ENCODE measurements at regions not wholly inside any gene's neighbourhood (a gene's known extent, or its start where the extent isn't known, plus 50 kb on each side); places are given as distances from the start of the nearest gene placed in this dataset.

DNA sequence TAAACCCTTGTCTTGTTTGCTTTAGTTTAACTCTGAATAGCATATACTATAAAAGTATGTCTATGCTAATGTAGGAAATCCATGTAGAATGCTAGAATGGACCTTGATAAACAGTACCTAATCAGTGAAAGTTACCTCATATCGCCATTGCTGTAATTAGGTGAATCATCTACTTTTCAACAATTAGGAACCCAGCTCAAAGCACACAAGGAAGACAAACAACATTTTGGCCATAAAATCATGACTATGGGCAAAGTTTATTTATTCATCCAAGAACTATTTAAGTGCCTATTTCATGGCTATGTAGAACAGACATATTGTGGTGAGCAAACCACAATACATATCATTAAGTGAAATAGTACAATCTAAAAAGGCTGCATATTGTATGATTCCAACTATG, 1043.2 kb downstream of the BRINP3 start:
- no peak for DNase-seq

DNA sequence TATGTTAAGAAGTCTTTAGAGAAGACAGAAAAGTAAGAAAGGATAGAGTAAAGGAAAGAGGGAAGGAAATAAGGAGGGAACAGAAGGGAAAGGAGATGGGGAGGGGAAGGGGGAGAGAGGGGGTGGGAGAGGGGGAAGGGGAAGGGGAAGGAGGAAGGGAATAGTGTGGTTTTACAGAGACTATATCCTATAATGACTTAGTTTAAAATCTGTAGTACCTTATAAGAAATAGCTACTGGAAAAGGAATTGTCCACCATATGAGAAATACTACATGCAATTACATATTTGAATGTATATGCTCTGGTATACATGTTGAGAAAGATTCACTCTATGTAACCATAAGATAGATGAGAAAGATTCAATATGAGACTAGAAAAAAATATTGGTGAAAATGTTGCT, 1042.3 kb downstream of the BRINP3 start:
- no peak for DNase-seq

GRCh38 chr1:189438808-189439207, 1038.9 kb downstream of the BRINP3 start:
- DNase-seq, result no peak

- DNase-seq, result no peak
These were observed 1014.5 kb downstream of the BRINP3 start for GRCh38 chr1:189463166-189463565.

GRCh38 chr1:189496768-189497167, 980.9 kb downstream of the BRINP3 start:
- DNase-seq, result no peak

DNA sequence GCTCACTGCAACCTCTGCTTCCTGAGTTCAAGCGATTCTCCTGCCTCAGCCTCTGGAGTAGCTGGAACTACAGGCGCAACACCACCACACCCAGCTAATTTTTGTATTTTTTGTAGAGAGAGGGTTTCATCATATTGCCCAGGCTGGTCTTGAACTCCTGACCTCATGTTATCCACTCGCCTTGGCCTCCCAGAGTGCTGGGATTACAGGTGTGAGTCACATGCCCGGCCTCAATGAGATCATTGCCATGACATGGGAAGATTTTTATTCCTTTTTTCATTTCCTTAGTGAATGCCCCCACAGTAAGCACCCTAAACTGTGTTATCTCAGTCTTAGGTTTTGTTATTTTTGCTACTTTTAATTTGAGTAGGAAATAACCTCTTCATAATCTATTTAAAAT, 977.9 kb downstream of the BRINP3 start:
- no peak for DNase-seq

DNA sequence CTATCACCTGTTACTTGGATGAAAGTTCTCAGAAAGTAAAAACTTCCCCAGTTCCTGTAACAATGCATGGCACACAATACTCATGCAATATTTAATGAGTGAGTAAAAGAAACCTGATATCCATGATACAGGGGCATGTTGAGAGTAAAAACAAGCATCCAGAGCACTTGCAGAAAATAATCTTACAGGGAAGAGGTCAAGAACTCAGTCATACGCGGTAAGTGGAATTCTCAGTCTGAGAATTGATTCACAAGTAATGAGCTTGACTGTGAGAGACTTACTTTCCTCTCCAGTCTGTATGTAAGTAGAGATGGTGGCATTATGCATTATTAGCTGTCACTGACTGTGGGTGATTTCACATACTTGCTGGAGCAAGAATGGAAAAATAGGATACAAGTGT, 976.9 kb downstream of the BRINP3 start:
- no peak for DNase-seq

- no peak for DNase-seq
These were observed 966.8 kb downstream of the BRINP3 start for GRCh38 chr1:189510827-189511226.

DNA sequence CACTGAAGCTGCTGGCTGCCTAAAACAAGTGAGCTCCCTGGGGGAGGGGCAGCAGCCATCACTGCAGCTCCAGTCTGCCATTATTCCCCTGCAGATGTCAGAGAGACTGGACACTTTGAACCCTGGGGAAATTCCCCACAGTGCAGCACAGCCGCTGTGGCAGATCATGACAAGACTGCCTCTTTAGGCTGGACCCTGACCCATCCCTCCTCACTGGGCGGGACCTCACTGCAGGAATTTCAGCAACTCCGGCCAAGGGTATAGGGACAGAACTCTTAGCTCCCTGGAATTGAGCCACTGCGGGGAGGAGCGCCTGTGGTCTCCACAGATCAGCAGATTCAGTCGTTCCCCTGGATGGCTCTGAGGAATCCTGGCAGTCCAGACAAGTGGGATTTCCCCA, 964.6 kb downstream of the BRINP3 start:
- DNase-seq, result no peak

- DNase-seq, result no peak
These were observed 955.2 kb downstream of the BRINP3 start for GRCh38 chr1:189522441-189522840.

GRCh38 chr1:189524501-189524900, 953.2 kb downstream of the BRINP3 start:
- no peak for DNase-seq

DNA sequence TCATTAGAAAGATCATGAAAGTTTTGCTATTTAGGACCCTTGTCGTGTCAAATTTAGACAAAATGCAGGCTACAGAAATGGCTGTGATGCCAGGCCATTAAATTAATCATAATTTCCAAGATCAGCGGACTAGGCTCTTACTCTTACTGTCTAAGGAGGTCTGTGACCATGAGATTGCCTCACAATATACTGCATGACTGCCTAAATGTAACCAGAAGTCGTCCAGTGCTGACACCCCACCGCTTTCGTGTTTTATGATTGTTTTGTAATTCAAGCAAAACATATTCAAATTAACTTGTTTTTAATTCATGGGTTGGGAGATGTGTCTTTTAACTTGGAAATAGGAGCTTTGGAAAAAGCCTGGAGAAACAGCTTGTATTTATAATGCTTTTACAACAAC, 947.5 kb downstream of the BRINP3 start:
- no peak for DNase-seq

- DNase-seq, result no peak
These were observed 939.4 kb downstream of the BRINP3 start for GRCh38 chr1:189538271-189538670.

DNA sequence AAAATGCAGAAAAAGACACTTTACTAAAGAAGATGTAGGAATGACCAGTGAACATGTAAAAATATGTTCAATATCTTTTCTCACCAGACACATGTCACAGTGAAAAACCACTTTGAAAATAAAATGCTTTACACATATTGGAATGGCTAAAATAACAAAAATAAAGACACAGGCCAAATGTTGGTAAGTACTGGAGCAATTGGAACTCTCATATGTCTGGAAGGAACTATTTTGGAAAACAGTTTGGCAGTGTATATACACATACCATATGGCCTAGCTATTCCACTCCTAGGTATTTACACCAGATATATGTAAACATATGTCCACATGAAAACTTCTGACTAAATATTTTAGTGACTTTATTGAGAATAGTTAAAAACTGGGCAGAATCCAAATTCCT, 927.2 kb downstream of the BRINP3 start:
- no peak for DNase-seq

- DNase-seq, result no peak
These were observed 913.9 kb downstream of the BRINP3 start for GRCh38 chr1:189563784-189564183.

- no peak for DNase-seq
These were observed 909.8 kb downstream of the BRINP3 start for GRCh38 chr1:189567890-189568289.

GRCh38 chr1:189596197-189596596, 881.5 kb downstream of the BRINP3 start:
- DNase-seq, result no peak

DNA sequence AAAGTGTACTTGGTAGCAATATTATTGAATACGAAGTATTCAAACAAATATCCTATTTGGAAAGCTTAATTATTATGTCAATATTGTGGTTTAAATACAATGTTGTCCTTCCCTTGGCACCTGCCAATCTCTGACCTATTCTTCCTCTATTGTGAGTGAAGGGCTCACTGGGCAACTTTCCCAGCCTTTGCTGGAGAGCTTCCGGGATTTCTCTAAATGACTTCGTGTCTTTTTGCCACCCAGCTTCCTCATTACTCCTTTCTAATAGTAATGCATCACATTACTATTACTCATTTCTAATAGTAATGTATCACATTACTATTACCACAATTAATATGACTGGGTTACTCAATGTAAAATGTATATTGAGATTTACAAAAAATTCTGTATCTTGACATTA, 880.6 kb downstream of the BRINP3 start:
- no peak for DNase-seq

DNA sequence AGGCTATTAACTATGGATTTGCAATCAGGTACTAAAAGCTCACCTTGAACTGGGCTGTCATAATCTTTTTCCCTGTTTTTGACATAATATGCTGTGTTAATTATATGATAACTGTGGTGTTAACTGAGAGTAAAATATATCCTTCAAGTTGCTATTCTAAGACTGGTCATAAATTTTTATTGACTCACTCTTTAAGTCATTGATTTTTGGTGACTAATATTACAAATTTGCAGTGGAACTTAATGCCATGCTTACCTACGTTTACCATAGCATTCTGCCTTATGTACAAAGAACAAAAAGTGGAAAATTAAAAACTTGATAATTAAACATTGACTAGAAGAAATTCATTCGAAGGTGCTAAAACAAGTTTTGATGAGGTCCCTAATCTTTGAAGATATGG, 872.4 kb downstream of the BRINP3 start:
- DNase-seq, result no peak

- DNase-seq, result no peak
These were observed 871.6 kb downstream of the BRINP3 start for GRCh38 chr1:189606047-189606446.

DNA sequence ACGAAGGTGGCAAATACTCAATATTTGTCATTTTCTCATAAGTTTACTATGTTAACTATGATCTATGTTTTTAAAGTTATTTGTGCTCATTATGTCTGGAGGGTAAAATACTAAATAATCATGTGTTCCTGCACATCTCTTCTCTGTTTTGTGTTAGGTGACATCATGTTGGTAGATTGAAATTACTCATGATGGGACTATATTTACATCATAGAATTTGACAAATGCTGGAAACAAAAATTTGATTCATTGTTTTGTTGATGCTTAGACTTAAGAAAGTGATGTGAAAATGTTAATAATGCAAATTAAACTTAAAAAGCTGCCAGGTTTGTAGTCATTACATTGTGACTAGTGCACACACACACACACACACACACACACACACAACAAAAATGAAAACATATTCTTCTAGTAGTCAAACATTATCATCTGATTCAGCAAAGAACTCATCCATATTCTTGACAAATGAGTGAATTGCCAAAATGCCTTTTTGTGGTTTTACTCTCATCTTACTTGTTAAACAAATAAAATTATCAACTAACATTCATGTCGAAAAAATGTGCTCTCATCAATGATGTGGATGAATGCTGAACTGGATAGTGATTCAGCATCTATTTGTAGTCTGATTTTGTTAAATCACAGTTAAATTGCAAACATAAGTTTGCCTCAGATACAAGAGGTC, 870.7 kb downstream of the BRINP3 start:
- DNase-seq, result no peak

DNA sequence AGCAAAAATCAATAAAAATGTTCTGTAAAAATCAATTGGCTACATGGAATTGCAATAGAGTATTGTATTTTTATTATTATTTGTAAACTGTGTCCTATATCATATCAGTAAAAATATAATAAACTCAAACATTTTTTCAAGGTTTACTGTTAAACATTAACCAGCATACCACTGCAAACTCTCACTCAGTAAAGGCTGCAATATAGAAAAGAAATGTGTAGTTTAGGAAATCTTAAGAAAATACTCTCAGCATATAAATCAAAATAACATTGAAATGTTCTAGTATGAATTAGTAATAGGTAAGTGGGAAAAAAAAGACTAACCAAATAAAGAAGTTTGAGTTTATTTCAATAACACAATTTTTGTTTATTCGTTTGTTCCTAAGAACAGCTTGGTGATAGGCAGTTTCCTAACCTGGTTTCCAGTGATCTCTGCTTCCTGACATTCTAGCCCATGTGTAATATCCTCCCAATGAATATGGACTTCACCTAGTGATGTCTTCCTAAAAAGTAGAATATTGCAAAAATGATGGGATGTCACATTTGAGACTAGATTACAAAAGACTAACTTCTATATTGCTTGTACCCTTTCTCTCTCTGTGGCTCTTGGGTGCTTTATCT, 870.1 kb downstream of the BRINP3 start:
- DNase-seq, result no peak

GRCh38 chr1:189609167-189609566, 868.5 kb downstream of the BRINP3 start:
- DNase-seq, result no peak

DNA sequence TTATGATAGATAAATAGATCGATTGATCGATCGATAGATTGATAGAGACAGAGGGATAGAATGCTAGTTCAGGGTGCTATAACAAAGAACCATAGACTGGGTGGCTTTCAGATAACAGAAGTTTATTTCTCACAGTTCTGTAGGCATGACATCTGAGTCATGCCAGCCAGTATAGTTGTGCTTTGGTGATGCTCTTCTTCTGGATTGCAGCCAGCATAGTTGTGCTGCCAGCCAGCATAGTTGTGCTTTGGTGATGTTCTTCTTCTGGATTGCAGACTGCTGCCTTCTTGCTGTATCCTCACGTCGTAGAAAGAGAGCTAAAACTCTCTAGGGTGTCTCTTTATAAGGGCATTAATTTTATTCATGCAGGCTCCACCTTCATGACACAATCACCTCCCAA, 860.8 kb downstream of the BRINP3 start:
- DNase-seq, result peak; percentile 41

Data from T1000 (cell line).